IMR-90 (cell line): ENCODE measurements at regions not wholly inside any gene's neighbourhood (a gene's known extent, or its start where the extent isn't known, plus 50 kb on each side); places are given as distances from the start of the nearest gene placed in this dataset.

ENCODE experiments used
- BHLHE40 ChIP-seq: fragments of 150-350 bp; IDR thresholded peaks from 2 replicates; pipeline ENCODE4 v1.6.1; 2016; ENCODE audit warnings: mild to moderate bottlenecking, low read depth, low read length
- CEBPB ChIP-seq: IDR thresholded peaks from 2 replicates; pipeline ENCODE4 v1.6.1; 2012; ENCODE audit warnings: low read depth, low read length, improper control_type of control experiment
- CHD1 ChIP-seq: IDR thresholded peaks from 2 replicates; pipeline ENCODE4 v1.6.1; 2012; ENCODE audit warnings: low read depth, low read length, improper control_type of control experiment
- FOS ChIP-seq: fragments of 150-350 bp; IDR thresholded peaks from 2 replicates; pipeline ENCODE4 v1.6.1; 2016; ENCODE audit warnings: low read depth, low read length
- MAFK ChIP-seq: IDR thresholded peaks from 2 replicates; pipeline ENCODE4 v1.6.1; 2012; ENCODE audit warnings: low read depth, low read length, improper control_type of control experiment
- MXI1 ChIP-seq: IDR thresholded peaks from 2 replicates; pipeline ENCODE4 v1.6.1; 2012; ENCODE audit warnings: low read depth, mild to moderate bottlenecking, low read length, moderate library complexity, borderline replicate concordance
- POLR2A ChIP-seq: IDR thresholded peaks from 2 replicates; pipeline ENCODE4 v1.6.1; 2012; ENCODE audit warnings: mild to moderate bottlenecking, low read depth, low read length
- RAD21 ChIP-seq: IDR thresholded peaks from 2 replicates; pipeline ENCODE4 v1.6.1; 2012; ENCODE audit warnings: low read length, improper control_type of control experiment
- RCOR1 ChIP-seq: IDR thresholded peaks from 2 replicates; pipeline ENCODE4 v1.6.1; 2012; ENCODE audit warnings: mild to moderate bottlenecking, low read length, improper control_type of control experiment; ENCODE audit not compliant: insufficient replicate concordance
- RFX5 ChIP-seq: IDR thresholded peaks from 2 replicates; pipeline ENCODE4 v1.8.0; 2012; ENCODE audit warnings: low read depth, mild to moderate bottlenecking, low read length, moderate library complexity
- SMC3 ChIP-seq: fragments of 150-350 bp; IDR thresholded peaks from 2 replicates; pipeline ENCODE4 v1.6.1; 2016; ENCODE audit warnings: low read depth, mild to moderate bottlenecking, antibody characterized with exemption, low read length, moderate library complexity
- USF2 ChIP-seq: fragments of 150-350 bp; IDR thresholded peaks from 2 replicates; pipeline ENCODE4 v1.6.1; 2017; ENCODE audit warnings: mild to moderate bottlenecking, antibody characterized with exemption, low read length, low read depth
- TF ChIP-seq, protein P1 (sequence below): conservative IDR thresholded peaks from 2 replicates; pipeline ENCODE4 v1.5.1; 2012; ENCODE audit warnings: mild to moderate bottlenecking, low read depth, low read length, improper control_type of control experiment

DNA sequence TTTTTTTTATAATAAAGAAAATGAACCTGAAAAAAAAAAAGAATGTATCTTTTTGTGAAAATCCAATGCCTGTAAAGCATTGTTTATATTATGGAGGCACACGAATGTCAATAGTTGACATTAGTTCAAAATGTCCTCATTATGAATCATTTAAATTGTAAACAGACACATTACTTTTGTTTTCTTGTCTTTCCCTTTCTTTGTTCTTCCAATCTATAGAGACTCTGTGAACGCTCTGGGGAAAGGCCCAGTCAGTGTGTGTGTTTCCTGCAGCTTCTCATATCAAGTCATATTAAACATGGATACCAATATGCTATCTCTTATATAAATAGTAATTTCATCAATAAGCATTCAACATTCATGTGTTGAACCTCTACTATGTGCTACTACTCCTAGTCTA lies 193.1 kb downstream of the KCTD12 start:
- TF ChIP-seq SMC3: no peak
- no peak for TF ChIP-seq POLR2A
- TF ChIP-seq CEBPB: no peak
- TF ChIP-seq, protein P1, sequence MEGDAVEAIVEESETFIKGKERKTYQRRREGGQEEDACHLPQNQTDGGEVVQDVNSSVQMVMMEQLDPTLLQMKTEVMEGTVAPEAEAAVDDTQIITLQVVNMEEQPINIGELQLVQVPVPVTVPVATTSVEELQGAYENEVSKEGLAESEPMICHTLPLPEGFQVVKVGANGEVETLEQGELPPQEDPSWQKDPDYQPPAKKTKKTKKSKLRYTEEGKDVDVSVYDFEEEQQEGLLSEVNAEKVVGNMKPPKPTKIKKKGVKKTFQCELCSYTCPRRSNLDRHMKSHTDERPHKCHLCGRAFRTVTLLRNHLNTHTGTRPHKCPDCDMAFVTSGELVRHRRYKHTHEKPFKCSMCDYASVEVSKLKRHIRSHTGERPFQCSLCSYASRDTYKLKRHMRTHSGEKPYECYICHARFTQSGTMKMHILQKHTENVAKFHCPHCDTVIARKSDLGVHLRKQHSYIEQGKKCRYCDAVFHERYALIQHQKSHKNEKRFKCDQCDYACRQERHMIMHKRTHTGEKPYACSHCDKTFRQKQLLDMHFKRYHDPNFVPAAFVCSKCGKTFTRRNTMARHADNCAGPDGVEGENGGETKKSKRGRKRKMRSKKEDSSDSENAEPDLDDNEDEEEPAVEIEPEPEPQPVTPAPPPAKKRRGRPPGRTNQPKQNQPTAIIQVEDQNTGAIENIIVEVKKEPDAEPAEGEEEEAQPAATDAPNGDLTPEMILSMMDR: no peak
- no peak for TF ChIP-seq RFX5
- no peak for TF ChIP-seq MXI1
- no peak for TF ChIP-seq RAD21
- TF ChIP-seq USF2: no peak
- TF ChIP-seq FOS: no peak
- no peak for TF ChIP-seq MAFK
- no peak for TF ChIP-seq RCOR1
- TF ChIP-seq BHLHE40: no peak
- no peak for TF ChIP-seq CHD1
